ENCODE measurements at regions not wholly inside any gene's neighbourhood (a gene's known extent, or its start where the extent isn't known, plus 50 kb on each side); places are given as distances from the start of the nearest gene placed in this dataset.
"Not testable (repeated sequence)": the region's sequence is repeated elsewhere in the genome, so short reads cannot be mapped to it uniquely, and the experiment has no call there.

- no peak for DNase-seq (ENCODE audit: low read depth)
Observed at GRCh38 chr3:110680450-110680849, 391.2 kb upstream of the NECTIN3 start.

- DNase-seq (ENCODE audit: low read depth), result no peak
Observed at GRCh38 chr3:110684466-110684865, 387.1 kb upstream of the NECTIN3 start.

- no peak for DNase-seq (ENCODE audit: low read depth)
Observed at GRCh38 chr3:110685630-110686029, 386.0 kb upstream of the NECTIN3 start.

GRCh38 chr3:110686701-110687100 lies 384.9 kb upstream of the NECTIN3 start:
- DNase-seq (ENCODE audit: low read depth), result no peak

- DNase-seq (ENCODE audit: low read depth), result no peak
Observed at GRCh38 chr3:110687138-110687537, 384.5 kb upstream of the NECTIN3 start.

- DNase-seq (ENCODE audit: low read depth), result no peak
Observed at GRCh38 chr3:110697961-110698360, 373.7 kb upstream of the NECTIN3 start.

GRCh38 chr3:110704332-110704731 lies 367.3 kb upstream of the NECTIN3 start:
- DNase-seq (ENCODE audit: low read depth), result not testable (repeated sequence)

GRCh38 chr3:110708156-110708555 lies 363.5 kb upstream of the NECTIN3 start:
- no peak for DNase-seq (ENCODE audit: low read depth)

GRCh38 chr3:110710156-110710555 lies 361.5 kb upstream of the NECTIN3 start:
- no peak for DNase-seq (ENCODE audit: low read depth)

GRCh38 chr3:110710603-110711002 lies 361.0 kb upstream of the NECTIN3 start:
- no peak for DNase-seq (ENCODE audit: low read depth)

- no peak for DNase-seq (ENCODE audit: low read depth)
Observed at GRCh38 chr3:110711130-110711832, 360.3 kb upstream of the NECTIN3 start.

GRCh38 chr3:110711851-110712516 lies 359.6 kb upstream of the NECTIN3 start:
- no peak for DNase-seq (ENCODE audit: low read depth)

GRCh38 chr3:110727056-110727455 lies 344.6 kb upstream of the NECTIN3 start:
- DNase-seq (ENCODE audit: low read depth), result no peak

GRCh38 chr3:110731148-110731547 lies 340.5 kb upstream of the NECTIN3 start:
- no peak for DNase-seq (ENCODE audit: low read depth)

- DNase-seq (ENCODE audit: low read depth), result no peak
Observed at GRCh38 chr3:110732420-110732819, 339.2 kb upstream of the NECTIN3 start.

GRCh38 chr3:110733045-110733444 lies 338.6 kb upstream of the NECTIN3 start:
- no peak for DNase-seq (ENCODE audit: low read depth)

- DNase-seq (ENCODE audit: low read depth), result no peak
Observed at GRCh38 chr3:110734524-110734923, 337.1 kb upstream of the NECTIN3 start.

- no peak for DNase-seq (ENCODE audit: low read depth)
Observed at GRCh38 chr3:110736332-110736731, 335.3 kb upstream of the NECTIN3 start.

GRCh38 chr3:110738531-110738930 lies 333.1 kb upstream of the NECTIN3 start:
- no peak for DNase-seq (ENCODE audit: low read depth)

GRCh38 chr3:110741891-110742290 lies 329.7 kb upstream of the NECTIN3 start:
- no peak for DNase-seq (ENCODE audit: low read depth)

GRCh38 chr3:110743202-110743601 lies 328.4 kb upstream of the NECTIN3 start:
- no peak for DNase-seq (ENCODE audit: low read depth)

GRCh38 chr3:110743984-110744383 lies 327.6 kb upstream of the NECTIN3 start:
- DNase-seq (ENCODE audit: low read depth), result no peak

- no peak for DNase-seq (ENCODE audit: low read depth)
Observed at GRCh38 chr3:110744723-110745122, 326.9 kb upstream of the NECTIN3 start.

- DNase-seq (ENCODE audit: low read depth), result no peak
Observed at GRCh38 chr3:110749006-110749405, 322.6 kb upstream of the NECTIN3 start.

Measured in stimulated activated CD8-positive, alpha-beta memory T cell treated with anti-CD3 and anti-CD28 coated beads, Interleukin-15, amount 100 ng/mL, for 24 hours (primary cell).